Ammon's horn (tissue), 1 donor: ENCODE measurements at regions not wholly inside any gene's neighbourhood (a gene's known extent, or its start where the extent isn't known, plus 50 kb on each side); places are given as distances from the start of the nearest gene placed in this dataset.
"Not testable (repeated sequence)": the region's sequence is repeated elsewhere in the genome, so short reads cannot be mapped to it uniquely, and the experiment has no call there.

Source experiments
- DNase-seq: peaks from one replicate; pipeline ENCODE4 v3.0.0-alpha.2; 2016; ENCODE audit warnings: low spot score

- no peak for DNase-seq
Observed at GRCh38 chr10:8346861-8347260, 292.4 kb downstream of the GATA3 start.

DNA sequence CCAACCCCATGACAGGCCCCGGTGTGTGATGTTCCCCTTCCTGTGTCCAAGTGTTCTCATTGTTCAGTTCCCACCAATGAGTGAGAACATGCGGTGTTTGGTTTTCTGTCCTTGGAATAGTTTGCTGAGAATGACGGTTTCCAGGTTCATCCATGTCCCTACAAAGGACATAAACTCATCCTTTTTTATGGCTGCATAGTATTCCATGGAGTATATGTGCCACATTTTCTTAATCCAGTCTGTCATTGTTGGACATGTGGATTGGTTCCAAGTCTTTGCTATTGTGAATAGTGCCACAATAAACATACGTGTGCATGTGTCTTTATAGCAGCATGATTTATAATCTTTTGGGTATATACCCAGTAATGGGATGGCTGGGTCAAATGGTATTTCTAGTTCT is 293.1 kb downstream of the GATA3 start:
- DNase-seq = not testable (repeated sequence)

DNA sequence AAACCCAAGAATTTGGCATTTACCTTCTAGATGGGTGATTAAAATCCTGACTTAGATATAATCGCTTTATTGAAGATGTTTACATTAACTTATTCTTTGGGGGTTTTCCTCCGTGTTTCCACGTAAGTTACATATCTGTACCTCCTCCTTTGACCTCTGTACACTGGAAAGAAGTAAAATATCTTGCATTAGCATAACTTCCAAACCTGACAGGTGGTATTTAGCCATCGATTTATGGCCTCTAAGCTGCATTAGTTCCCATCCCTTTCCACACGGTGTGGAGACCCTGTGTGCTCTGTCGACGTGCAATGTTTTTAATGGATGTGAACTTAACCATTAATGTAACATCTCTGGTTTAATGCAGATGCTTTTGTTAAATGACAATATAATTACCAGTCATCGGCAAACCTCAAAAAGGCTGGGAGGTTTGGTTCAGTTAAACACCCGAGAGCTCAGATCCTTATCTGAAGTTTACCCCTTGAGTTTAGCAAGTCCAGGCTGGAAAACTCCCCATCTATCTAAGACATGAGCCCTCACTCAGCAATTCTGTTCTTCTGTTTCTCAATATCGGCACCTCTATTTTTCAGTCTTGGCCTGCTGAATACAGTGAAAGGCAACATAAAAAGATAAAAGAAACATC is 295.2 kb downstream of the GATA3 start:
- DNase-seq = no peak

- no peak for DNase-seq
Observed at GRCh38 chr10:8350250-8350967, 295.9 kb downstream of the GATA3 start.

DNA sequence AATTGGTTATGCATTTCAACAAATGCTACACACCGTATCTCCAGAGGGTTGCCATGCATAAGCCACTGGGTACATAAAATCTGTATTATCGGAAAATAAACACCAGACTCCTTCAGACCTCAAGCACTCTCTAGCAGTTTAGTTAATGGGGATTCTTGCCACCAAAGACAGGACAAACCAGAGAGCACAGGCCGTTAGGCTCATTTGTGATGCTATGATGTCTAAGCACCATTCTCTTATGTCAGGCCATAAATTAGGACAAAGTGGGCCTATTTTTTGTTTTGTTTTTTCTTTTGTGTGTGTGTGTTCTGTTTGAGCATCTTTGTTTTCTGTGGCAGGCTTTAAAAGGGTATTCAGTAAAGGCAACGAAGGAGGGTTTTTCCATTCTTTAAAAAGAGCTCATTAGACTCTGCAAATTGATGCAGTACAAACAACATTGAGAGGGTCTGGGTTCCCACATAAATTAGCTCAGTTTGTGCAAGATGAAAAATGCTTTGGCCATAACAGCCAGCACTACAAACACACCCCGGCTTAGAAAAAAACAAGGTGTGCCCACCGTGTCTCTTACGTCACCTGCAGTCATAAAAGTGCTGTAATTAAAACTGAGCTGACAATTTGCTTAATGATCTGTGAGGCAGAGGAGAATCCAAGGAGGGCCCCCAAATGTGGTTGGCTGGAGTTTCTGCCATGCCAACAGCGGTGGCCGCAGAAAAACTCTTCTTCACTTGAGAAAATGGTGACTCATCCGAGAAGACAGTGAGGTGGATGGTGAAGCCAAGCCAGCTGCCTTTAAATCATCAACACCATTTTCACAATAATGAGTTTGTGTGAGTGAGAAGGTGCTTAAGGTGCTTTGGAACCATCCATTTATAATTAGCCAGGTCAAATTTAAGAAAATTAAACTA is 297.9 kb downstream of the GATA3 start:
- no peak for DNase-seq

DNA sequence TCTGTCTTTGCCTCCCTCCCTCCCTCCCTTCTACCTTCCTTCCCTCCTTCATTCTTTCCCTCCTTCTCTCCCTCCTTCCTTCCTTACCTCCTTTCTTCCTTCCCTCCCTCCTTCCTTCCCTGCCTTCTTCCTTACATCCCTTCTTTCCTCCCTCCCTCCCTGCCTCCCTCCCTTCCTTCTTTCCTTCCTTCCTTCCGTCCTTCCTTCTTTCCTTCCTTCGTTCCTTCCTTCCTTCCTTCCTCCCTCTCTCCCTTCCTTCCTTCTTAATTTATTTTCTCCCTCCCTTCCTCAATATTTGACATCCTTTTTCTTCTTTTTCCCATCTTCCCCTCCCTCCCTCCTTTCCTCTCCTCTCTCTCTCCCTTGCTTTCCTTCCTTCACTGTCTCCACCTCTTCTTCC is 301.8 kb downstream of the GATA3 start:
- DNase-seq = no peak

GRCh38 chr10:8359467-8359866 is 305.0 kb downstream of the GATA3 start:
- DNase-seq = no peak

GRCh38 chr10:8360365-8360764 is 305.9 kb downstream of the GATA3 start:
- DNase-seq = no peak

DNA sequence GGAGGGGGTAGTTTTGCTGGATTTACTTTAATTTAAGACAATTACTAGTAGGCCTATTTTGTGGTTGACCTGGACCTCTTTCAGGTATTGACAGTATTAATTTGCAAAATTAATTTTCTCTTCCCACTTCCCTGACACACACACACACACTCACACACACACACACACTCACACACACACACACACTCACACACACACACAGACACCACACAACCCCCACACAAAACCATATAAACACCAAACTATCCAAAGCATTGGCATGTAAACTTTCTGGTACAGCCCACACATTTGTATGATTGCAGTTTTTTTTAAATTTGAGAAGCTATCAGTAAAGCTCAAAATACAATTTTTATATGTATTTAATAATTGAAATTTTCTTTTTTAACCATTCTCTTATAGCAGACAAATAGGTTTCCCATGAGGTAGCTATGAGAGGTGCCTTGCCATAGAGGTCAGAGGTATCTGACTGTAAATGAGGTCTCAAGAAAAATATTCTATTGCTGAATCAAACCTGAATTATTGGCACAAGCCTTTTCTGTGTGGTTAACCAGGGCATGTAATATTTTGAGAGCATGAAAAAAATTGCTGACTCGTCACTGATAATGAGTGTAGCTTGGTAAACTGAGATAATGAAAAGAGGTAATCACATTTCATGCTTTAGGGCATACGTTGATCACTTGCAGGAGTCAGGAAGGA is 306.5 kb downstream of the GATA3 start:
- no peak for DNase-seq

- DNase-seq = no peak
Observed at GRCh38 chr10:8361510-8361844, 307.0 kb downstream of the GATA3 start.

DNA sequence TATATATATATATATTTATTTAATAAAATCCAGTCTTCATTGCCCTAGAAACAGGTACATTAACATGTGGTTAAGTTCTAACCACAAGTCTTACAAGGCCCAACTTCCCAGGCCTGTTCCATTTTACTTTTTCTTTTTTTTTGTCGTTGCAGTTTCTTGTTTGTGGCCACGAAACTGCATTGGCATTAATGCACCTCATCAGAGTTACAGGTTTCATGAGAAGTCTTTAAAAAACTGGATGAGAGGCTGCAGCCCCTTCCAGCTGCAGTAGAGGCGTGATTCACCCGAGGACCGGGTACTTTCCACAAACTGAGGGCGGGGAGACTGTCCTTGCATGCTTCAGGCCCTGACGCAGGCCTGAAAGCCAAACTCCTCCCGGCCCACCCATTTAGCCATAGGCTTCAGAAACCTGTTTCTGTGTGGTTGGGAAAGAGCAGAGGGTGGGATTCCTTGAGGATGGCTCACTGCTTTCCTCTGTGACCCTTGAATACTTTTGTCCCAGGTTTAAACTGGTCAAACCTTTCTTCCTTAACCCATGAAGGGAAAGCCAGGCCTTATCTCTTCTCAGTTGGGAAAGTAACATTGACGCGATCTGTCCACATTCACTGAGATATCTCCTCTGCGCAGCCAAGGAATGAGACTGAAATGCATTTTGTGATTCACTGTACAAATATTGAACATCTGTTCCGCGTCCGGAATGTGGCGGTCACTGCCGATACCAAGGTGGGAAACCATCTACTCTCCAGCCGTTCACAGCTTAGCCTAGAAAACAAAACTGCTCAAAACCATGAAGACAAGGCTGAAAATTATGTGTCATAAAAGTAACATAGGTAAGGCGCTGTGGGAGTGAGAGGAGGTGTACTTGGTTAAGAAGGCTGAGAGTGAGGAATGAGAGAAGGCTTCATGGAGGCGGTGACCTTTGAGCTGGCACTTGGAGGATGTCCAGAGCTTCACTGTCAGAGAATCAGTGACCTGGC is 311.7 kb downstream of the GATA3 start:
- no peak for DNase-seq

DNA sequence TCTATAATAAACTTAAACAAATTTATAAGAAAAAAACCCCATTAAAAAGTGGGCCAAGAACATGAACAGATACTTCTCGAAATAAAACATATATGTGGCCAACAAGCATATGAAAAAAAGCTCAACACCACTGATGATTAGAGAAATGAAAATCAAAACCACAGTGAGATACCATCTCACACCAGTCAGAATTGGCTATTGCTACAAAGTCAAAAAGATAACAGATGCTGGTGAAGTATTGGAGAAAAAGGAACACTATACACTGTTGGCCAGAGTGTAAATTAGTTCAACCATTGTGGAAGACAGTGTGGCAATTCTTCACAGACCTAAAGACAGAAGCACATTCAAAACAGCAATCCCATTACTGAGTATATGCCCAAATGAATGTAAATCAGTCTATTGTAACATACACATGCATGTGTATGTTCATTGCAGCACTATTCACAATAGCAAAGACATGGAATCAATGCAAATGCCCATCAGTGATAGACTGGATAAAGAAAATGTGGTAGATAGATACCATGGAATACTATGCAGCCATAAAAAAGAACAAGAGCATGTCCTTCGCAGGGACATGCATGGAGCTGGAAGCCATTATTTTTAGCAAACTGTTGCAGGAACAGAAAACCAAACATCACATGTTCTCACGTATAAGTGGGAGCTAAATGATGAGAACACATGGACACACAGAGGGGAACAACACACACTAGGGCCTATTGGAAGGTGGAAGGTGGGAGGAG is 313.4 kb downstream of the GATA3 start:
- not testable (repeated sequence) for DNase-seq

DNA sequence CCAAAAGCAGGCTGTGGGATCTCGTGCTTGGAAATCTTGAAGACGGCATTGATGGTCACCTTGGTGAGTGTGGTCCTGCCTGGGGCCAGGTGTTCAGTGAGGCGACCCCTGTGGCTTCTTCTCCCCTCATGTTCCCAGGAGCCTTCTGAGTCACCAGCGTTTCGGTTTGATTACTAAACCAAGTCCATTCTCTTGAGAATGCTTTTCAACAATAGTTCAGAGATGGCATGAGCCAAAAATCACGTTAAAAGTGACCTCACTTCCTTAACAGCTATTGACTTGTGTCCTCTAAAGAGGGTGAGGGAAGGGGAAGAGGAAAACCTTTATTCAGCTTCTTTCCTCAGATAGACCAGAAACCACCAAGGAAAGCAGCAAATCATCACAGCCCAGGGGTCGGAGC is 315.2 kb downstream of the GATA3 start:
- no peak for DNase-seq

DNA sequence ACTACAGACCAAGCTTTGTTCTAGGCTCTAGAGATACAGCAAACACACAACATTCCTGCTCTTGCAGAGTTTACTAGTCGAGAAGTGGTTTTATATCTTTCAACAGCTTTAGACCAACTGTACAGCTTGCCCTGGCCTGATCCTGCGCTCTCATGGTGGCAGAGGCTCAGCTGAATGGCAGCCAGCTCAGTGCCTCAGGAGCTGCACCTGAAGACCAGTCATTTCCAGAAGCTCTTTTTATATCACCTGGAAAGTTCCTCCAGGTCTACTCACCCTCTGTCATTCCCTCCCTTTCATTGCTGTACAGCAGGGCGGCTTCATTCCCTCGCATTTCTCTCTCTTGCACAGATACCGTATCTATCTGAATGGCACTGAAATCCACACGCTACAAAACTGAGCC is 319.8 kb downstream of the GATA3 start:
- DNase-seq = no peak

DNA sequence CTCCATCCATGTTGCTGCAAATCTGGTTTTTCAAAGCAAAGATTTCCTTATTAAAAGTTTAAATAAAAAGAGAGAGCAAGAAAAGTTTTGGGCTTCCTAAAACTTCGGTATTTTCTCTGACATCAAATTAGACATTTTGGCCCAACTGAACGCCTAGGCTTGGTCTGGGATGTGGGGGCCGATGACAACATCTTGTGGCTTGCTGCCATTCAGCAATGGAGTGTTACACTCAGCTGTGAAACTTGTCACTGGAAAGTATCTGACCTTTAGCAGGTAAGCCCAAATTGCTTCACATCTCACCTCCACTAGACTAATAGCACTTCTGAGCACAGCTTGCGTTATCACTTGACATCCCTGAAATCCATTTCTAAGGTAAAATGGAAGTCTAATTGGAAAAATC is 320.6 kb downstream of the GATA3 start:
- DNase-seq = no peak

GRCh38 chr10:8378198-8378983 is 323.9 kb downstream of the GATA3 start:
- no peak for DNase-seq

- no peak for DNase-seq
Observed at GRCh38 chr10:8379906-8380832, 325.7 kb downstream of the GATA3 start.

DNA sequence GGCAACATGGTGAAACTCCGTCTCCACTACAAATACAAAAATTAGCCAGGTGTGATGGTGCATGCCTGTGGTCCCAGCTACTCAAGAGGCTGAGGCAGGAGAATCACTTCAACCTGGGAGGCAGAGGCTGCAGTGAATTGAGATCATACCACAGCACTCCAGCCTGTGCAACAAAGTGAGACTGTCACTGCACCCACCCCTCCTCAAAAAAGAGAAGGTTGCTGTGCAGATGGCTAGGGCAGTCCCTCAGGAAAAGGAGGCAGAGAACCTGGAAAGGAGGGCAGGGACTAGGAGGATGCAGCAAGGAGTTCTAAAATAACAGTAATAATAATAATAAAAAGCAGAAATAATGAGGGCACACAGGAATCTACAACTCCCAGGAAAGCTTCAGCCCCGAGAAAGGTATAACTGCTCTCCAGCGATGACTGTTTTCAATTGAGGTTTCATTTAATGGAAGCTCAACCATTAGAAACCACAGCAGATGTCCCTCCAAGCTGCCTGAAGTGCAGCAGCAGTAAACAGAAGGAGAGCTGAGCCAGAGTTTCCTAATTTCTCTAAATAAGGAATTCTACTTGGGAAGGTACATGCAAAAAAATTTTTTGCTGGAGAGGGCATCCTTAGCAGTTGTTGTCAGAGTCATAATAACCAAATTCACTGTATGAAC is 326.5 kb downstream of the GATA3 start:
- no peak for DNase-seq
